ENCODE measurements at regions not wholly inside any gene's neighbourhood (a gene's known extent, or its start where the extent isn't known, plus 50 kb on each side); places are given as distances from the start of the nearest gene placed in this dataset.

DNA sequence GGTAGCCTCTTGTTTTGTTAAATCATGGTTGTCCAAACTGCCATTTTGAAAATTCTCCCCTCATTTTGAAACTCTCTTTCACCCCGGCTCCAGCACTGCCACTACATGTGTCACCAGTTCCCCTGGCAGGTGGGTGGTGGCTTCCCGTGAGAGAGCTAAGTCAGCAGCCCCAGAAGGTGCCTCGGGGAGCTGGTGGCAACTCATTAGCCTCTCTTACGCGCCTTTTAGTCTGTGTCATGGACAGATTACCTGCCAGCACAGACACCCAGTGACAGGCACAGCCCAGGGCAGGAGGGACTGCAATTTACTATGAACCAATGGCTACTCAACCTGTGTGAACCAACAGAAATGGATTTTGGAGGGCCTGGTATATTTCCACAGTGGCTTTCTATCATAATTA, 147.1 kb upstream of the SASH1 start:
- TF ChIP-seq, protein P1, sequence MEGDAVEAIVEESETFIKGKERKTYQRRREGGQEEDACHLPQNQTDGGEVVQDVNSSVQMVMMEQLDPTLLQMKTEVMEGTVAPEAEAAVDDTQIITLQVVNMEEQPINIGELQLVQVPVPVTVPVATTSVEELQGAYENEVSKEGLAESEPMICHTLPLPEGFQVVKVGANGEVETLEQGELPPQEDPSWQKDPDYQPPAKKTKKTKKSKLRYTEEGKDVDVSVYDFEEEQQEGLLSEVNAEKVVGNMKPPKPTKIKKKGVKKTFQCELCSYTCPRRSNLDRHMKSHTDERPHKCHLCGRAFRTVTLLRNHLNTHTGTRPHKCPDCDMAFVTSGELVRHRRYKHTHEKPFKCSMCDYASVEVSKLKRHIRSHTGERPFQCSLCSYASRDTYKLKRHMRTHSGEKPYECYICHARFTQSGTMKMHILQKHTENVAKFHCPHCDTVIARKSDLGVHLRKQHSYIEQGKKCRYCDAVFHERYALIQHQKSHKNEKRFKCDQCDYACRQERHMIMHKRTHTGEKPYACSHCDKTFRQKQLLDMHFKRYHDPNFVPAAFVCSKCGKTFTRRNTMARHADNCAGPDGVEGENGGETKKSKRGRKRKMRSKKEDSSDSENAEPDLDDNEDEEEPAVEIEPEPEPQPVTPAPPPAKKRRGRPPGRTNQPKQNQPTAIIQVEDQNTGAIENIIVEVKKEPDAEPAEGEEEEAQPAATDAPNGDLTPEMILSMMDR (IDR thresholded peaks at IDR 0.05; ENCODE audit: insufficient read depth, low read depth, low read length) = no peak
- TF ChIP-seq EZH2 (IDR thresholded peaks at IDR 0.05; ENCODE audit: insufficient read depth, low read length) = no peak

All from astrocyte (in vitro differentiated cells and primary cell).